GM12864 (cell line): ENCODE measurements at regions not wholly inside any gene's neighbourhood (a gene's known extent, or its start where the extent isn't known, plus 50 kb on each side); places are given as distances from the start of the nearest gene placed in this dataset.

ENCODE experiments used
- DNase-seq: peaks from one replicate; pipeline ENCODE4 v3.0.0-alpha.2; 2011; ENCODE audit warnings: low read depth
- H3K4me3 ChIP-seq: 2 replicates; pipeline ENCODE4 v1.5.1; 2011; ENCODE audit warnings: mild to moderate bottlenecking, low read depth, low read length, control low read depth
- CTCF ChIP-seq: IDR thresholded peaks from 2 replicates; pipeline ENCODE4 v1.5.1; 2011; ENCODE audit warnings: low read depth, mild to moderate bottlenecking, moderate library complexity, low read length, control low read depth, inconsistent platforms; ENCODE audit errors: missing control alignments

GRCh38 chr20:22984606-22985005 is 50.5 kb upstream of the SSTR4 start:
- no peak for TF ChIP-seq CTCF
- no peak for DNase-seq
- H3K4me3 ChIP-seq, result no peak overlapping the region

- no peak overlapping the region for H3K4me3 ChIP-seq
- TF ChIP-seq CTCF, result no peak
- no peak for DNase-seq
Observed at GRCh38 chr20:22985239-22985778, 49.8 kb upstream of the SSTR4 start.
